SK-N-SH (cell line): ENCODE measurements at regions not wholly inside any gene's neighbourhood (a gene's known extent, or its start where the extent isn't known, plus 50 kb on each side); places are given as distances from the start of the nearest gene placed in this dataset.

Source experiments
- CTCF ChIA-PET: fragments of 300-600, 350-600 bp; formaldehyde crosslinking; extraction: SDS; loops from one replicate; lab custom pipeline; 2021; lab: Yijun Ruan, JAX
- POLR2A ChIA-PET: fragments of 350-600 bp; sonication (Branson Sonifier 250); formaldehyde crosslinking; extraction: SDS; loops from one replicate; lab custom pipeline; 2020; ENCODE audit warnings: antibody characterized with exemption, inconsistent platforms; lab: Yijun Ruan, JAX
- DNase-seq: peaks from one replicate; pipeline ENCODE4 v3.0.0; 2012
- H2AFZ ChIP-seq: fragments of 200-600 bp; sonication (generic); 2 replicates; pipeline ENCODE4 v1.8.1; 2016; ENCODE audit warnings: antibody characterized with exemption, mild to moderate bottlenecking, low read depth
- H3F3A ChIP-seq: fragments of 200-600 bp; sonication (generic); replicated peaks from 2 replicates; pipeline ENCODE3; 2016; ENCODE audit warnings: antibody characterized with exemption, mild to moderate bottlenecking; ENCODE audit not compliant: insufficient read depth
- H3K27ac ChIP-seq, 2 experiments: fragments of 200-500 bp in 1 of 2; fragments of 200-600 bp in 1 of 2; sonication (Bioruptor generic) in 1 of 2; sonication (generic), shearing (Covaris generic) in 1 of 2; 2 replicates each; pipeline versions ENCODE4 v1.5.1 to v1.6.1; 2014 to 2016; ENCODE audit warnings: low read depth in 2 of 2, inconsistent platforms in 1 of 2, low read length in 1 of 2, mild to moderate bottlenecking in 1 of 2, mixed read lengths in 1 of 2
- H3K27me3 ChIP-seq: fragments of 200-600 bp; sonication (generic), shearing (Covaris generic); 2 replicates; pipeline ENCODE4 v1.6.1; 2016; ENCODE audit warnings: mixed run types; ENCODE audit not compliant: insufficient read depth
- H3K36me3 ChIP-seq, 2 experiments: fragments of 200-500 bp in 1 of 2; fragments of 200-600 bp in 1 of 2; sonication (Bioruptor generic) in 1 of 2; sonication (generic) in 1 of 2; replicated peaks in 1 of 2; 2 replicates each; pipeline versions ENCODE3 to v1.5.1; 2014 to 2016; ENCODE audit warnings: low read length in 1 of 2, mild to moderate bottlenecking in 1 of 2; ENCODE audit not compliant: insufficient read depth in 2 of 2, control insufficient read depth in 1 of 2
- H3K4me1 ChIP-seq, 2 experiments: fragments of 200-500 bp in 1 of 2; fragments of 200-600 bp in 1 of 2; sonication (Bioruptor generic) in 1 of 2; sonication (generic), shearing (Covaris generic) in 1 of 2; 2 replicates each; pipeline versions ENCODE4 v1.5.1 to v1.6.1; 2014 to 2016; ENCODE audit warnings: low read depth in 1 of 2, low read length in 1 of 2, mixed run types in 1 of 2; ENCODE audit not compliant: insufficient read depth in 2 of 2, control insufficient read depth in 1 of 2
- H3K4me2 ChIP-seq: fragments of 200-600 bp; sonication (generic), shearing (Covaris generic); 2 replicates; pipeline ENCODE4 v1.6.1; 2017; ENCODE audit warnings: mixed run types
- H3K4me3 ChIP-seq, 2 experiments: fragments of 200-500 bp in 1 of 2; fragments of 200-600 bp in 1 of 2; sonication (Bioruptor generic) in 1 of 2; sonication (generic), shearing (Covaris generic) in 1 of 2; 2 replicates each; pipeline versions ENCODE4 v1.5.1 to v1.8.1; 2014 to 2016; ENCODE audit warnings: low read depth in 2 of 2, inconsistent platforms in 1 of 2, low read length in 1 of 2, mild to moderate bottlenecking in 1 of 2, mixed read lengths in 1 of 2, moderate library complexity in 1 of 2
- H3K79me2 ChIP-seq: fragments of 200-600 bp; sonication (generic); 2 replicates; pipeline ENCODE4 v1.8.1; 2017; ENCODE audit warnings: mild to moderate bottlenecking; ENCODE audit not compliant: insufficient read depth
- H3K9ac ChIP-seq: fragments of 200-600 bp; sonication (generic); 2 replicates; pipeline ENCODE4 v1.6.1; 2017; ENCODE audit warnings: mixed run types
- H3K9me2 ChIP-seq: fragments of 200-600 bp; sonication (generic); 2 replicates; pipeline ENCODE4 v1.6.1; 2017; ENCODE audit warnings: mixed run types
- H3K9me3 ChIP-seq: fragments of 200-600 bp; sonication (generic); 2 replicates; pipeline ENCODE4 v1.6.1; 2017; ENCODE audit warnings: mixed run types, mild to moderate bottlenecking, moderate library complexity
- H4K20me1 ChIP-seq: fragments of 200-600 bp; sonication (generic); 2 replicates; pipeline ENCODE4 v1.6.1; 2017; ENCODE audit warnings: mild to moderate bottlenecking, mixed run types; ENCODE audit not compliant: insufficient read depth
- CHD2 ChIP-seq: fragments of 150-350 bp; IDR thresholded peaks from 2 replicates; pipeline ENCODE4 v1.6.1; 2018; ENCODE audit warnings: low read length; ENCODE audit not compliant: partially characterized antibody
- CTCF ChIP-seq: fragments of 200-600 bp; sonication (generic); IDR thresholded peaks from 2 replicates; pipeline ENCODE4 v1.6.1; 2017; ENCODE audit warnings: antibody characterized with exemption, mild to moderate bottlenecking, moderate library complexity
- ELF1 ChIP-seq: IDR thresholded peaks from 2 replicates; pipeline ENCODE4 v1.4.0; 2012
- FOSL2 ChIP-seq: IDR thresholded peaks from 2 replicates; pipeline ENCODE4 v1.4.0; 2012; ENCODE audit warnings: low read depth, mild to moderate bottlenecking, moderate library complexity, borderline replicate concordance
- GATA2 ChIP-seq: sonication (generic); formaldehyde crosslinking; IDR thresholded peaks from 2 replicates; pipeline ENCODE4 v1.5.0; 2020; ENCODE audit warnings: mild to moderate bottlenecking, missing genetic modification reagents
- IRF3 ChIP-seq: fragments of 150-350 bp; IDR thresholded peaks from 2 replicates; pipeline ENCODE4 v1.6.1; 2016; ENCODE audit warnings: mild to moderate bottlenecking, low read depth, low read length
- MAX ChIP-seq: IDR thresholded peaks from 2 replicates; pipeline ENCODE4 v1.4.0; 2012; ENCODE audit warnings: low read depth
- NFIC ChIP-seq: IDR thresholded peaks from 2 replicates; pipeline ENCODE4 v1.4.0; 2012; ENCODE audit warnings: borderline replicate concordance
- SIN3A ChIP-seq: IDR thresholded peaks from 2 replicates; pipeline ENCODE4 v1.6.1; 2012; ENCODE audit warnings: low read depth, mild to moderate bottlenecking, low read length, moderate library complexity, borderline replicate concordance
- SMC3 ChIP-seq: IDR thresholded peaks from 2 replicates; pipeline ENCODE4 v1.6.1; 2012; ENCODE audit warnings: low read depth, low read length, improper control_type of control experiment
- USF1 ChIP-seq: IDR thresholded peaks from 2 replicates; pipeline ENCODE4 v1.4.0; 2012; ENCODE audit warnings: low read depth, borderline replicate concordance
- YY1 ChIP-seq: IDR thresholded peaks from 2 replicates; pipeline ENCODE4 v1.4.0; 2012; ENCODE audit warnings: low read depth, mild to moderate bottlenecking
- ZBTB33 ChIP-seq: IDR thresholded peaks from 2 replicates; pipeline ENCODE4 v1.4.0; 2012; ENCODE audit warnings: low read depth, borderline replicate concordance
- WGBS: methylation state at CpG from one replicate; pipeline ENCODE4 v1.1.6; 2017; ENCODE audit warnings: low lambda C conversion rate; 5-methylcytosine and 5-hydroxymethylcytosine counted together
- TF ChIP-seq, protein P1 (sequence below): IDR thresholded peaks from 2 replicates; pipeline ENCODE4; 2012

DNA sequence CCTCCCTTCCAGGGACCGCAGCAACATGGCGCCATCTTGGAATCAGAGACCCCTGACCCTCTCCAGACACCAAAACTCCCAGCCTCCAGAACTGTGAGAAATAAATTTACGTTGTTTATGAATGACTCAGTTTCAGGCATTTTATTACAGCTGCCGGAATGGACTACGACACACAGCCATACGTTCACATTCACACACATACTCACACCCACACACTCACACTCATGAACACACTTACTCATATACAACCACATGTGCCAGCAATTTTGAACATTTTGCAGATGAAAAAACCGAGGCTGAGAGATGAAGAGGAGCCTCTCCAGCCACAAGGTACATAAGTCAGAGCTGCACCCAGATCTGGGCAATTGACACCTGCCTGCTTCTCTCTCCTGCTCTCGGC, 151.0 kb upstream of the RAB4A start:
- DNase-seq, result no peak
- Histone ChIP-seq H3K4me3 (no peak overlapping the region), H2AFZ (no peak overlapping the region), H3K79me2 (no peaks in the 10 kb centered on the region), H3K27ac (no peak overlapping the region), H3K9me3 (no peaks in the 10 kb centered on the region), H3K4me1 (peaks cover 0 to 6% of the 10 kb centered on the region in 2 experiments; a peak in 1 of 4 replicates), H3F3A (no peaks in the 10 kb centered on the region), H4K20me1 (no peaks in the 10 kb centered on the region), H3K27me3 (no peaks in the 10 kb centered on the region), H3K9ac (no peak overlapping the region), H3K4me2 (no peak overlapping the region), H3K36me3 (no peaks in the 10 kb centered on the region), H3K9me2 (no peaks in the 10 kb centered on the region)
- TF ChIP-seq IRF3 (no peak), CHD2 (no peak), NFIC (no peak), GATA2 (CRISPR knock-in tag) (no peak), YY1 (no peak), SMC3 (no peak), MAX (no peak), CTCF (no peak), FOSL2 (no peak), USF1 (no peak), ZBTB33 (no peak), SIN3A (no peak), ELF1 (no peak)
- TF ChIP-seq, protein P1, sequence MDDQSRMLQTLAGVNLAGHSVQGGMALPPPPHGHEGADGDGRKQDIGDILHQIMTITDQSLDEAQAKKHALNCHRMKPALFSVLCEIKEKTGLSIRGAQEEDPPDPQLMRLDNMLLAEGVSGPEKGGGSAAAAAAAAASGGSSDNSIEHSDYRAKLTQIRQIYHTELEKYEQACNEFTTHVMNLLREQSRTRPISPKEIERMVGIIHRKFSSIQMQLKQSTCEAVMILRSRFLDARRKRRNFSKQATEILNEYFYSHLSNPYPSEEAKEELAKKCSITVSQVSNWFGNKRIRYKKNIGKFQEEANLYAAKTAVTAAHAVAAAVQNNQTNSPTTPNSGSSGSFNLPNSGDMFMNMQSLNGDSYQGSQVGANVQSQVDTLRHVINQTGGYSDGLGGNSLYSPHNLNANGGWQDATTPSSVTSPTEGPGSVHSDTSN, result no peak
- 67% methylated on average over 8 of the region's 8 CpGs for WGBS
- POLR2A ChIA-PET, result no interaction called here
- CTCF ChIA-PET, result no interaction called here
